Neural crest cell (in vitro differentiated cells): ENCODE measurements at regions not wholly inside any gene's neighbourhood (a gene's known extent, or its start where the extent isn't known, plus 50 kb on each side); places are given as distances from the start of the nearest gene placed in this dataset.

Experiments used
- DNase-seq: peaks from one replicate; pipeline ENCODE4 v3.0.0; 2021; ENCODE audit warnings: low read depth, mixed read lengths, low spot score
- H3K27ac Mint-ChIP-seq: one replicate; pipeline ENCODE4 v1.8.0; 2021; ENCODE audit warnings: mild to moderate bottlenecking, mixed read lengths; ENCODE audit not compliant: unreplicated experiment
- H3K27me3 Mint-ChIP-seq: 2 replicates; pipeline ENCODE4 v1.8.0; 2021; ENCODE audit warnings: low read depth, mild to moderate bottlenecking, mixed read lengths
- H3K36me3 Mint-ChIP-seq: 2 replicates; pipeline ENCODE4 v1.8.0; 2021; ENCODE audit warnings: low read depth, mild to moderate bottlenecking, mixed read lengths
- H3K4me1 Mint-ChIP-seq: 2 replicates; pipeline ENCODE4 v1.8.0; 2021; ENCODE audit warnings: mixed read lengths
- H3K4me3 Mint-ChIP-seq: one replicate; pipeline ENCODE4 v1.8.0; 2021; ENCODE audit warnings: mild to moderate bottlenecking, mixed read lengths
- H3K9me3 Mint-ChIP-seq: 2 replicates; pipeline ENCODE4 v1.8.0; 2021; ENCODE audit warnings: mixed read lengths
- TF ChIP-seq, protein P1 (sequence below): fragments of 200-600 bp; sonication (generic); conservative IDR thresholded peaks from 2 replicates; pipeline ENCODE4 v1.5.0; 2021; ENCODE audit warnings: antibody characterized with exemption, mild to moderate bottlenecking

DNA sequence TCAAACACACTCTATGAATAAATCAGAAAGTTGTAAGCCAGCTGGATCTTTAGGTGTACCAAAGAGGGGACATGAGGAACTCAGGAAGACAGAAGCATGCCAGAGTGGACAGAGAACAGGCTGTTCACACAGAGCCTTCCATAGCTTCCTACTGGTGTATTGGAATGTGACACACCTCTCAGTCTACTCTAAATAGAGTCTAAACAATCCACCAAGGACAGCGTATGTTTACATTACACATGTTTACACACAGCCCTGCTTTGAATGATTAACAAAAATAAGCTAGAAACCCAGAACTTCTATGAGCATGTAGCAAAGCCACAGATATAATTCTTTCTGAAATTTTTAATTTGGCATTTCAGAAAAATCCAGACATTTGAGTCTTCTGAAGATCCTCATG, 1279.0 kb upstream of the CDH8 start:
- TF ChIP-seq, protein P1, sequence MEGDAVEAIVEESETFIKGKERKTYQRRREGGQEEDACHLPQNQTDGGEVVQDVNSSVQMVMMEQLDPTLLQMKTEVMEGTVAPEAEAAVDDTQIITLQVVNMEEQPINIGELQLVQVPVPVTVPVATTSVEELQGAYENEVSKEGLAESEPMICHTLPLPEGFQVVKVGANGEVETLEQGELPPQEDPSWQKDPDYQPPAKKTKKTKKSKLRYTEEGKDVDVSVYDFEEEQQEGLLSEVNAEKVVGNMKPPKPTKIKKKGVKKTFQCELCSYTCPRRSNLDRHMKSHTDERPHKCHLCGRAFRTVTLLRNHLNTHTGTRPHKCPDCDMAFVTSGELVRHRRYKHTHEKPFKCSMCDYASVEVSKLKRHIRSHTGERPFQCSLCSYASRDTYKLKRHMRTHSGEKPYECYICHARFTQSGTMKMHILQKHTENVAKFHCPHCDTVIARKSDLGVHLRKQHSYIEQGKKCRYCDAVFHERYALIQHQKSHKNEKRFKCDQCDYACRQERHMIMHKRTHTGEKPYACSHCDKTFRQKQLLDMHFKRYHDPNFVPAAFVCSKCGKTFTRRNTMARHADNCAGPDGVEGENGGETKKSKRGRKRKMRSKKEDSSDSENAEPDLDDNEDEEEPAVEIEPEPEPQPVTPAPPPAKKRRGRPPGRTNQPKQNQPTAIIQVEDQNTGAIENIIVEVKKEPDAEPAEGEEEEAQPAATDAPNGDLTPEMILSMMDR = no peak
- no peaks in the 10 kb centered on the region for H3K27me3 Mint-ChIP-seq
- H3K4me3 Mint-ChIP-seq = no peak overlapping the region
- DNase-seq = no peak
- no peak overlapping the region for H3K27ac Mint-ChIP-seq
- H3K9me3 Mint-ChIP-seq = no peaks in the 10 kb centered on the region
- no peaks in the 10 kb centered on the region for H3K4me1 Mint-ChIP-seq
- H3K36me3 Mint-ChIP-seq = no peaks in the 10 kb centered on the region

DNA sequence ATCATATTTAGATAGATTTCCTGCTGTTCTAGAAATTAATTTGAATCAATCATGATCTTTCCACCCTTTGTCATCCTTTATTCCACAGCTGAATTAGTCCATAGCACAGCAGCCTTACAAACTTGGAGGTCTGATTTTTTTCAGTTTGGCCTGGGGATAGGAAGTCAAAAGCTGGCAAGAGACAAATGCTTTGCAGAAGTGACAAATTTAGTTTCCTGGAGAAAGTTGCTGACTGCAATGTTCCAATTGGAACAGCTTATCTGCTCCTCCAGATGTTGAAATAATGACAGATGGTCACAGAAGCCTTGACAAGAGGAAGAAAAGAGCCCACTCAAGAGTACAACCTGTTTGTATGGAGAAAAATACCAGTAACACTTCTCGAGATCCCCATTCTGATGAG, 1276.1 kb upstream of the CDH8 start:
- TF ChIP-seq, protein P1 = no peak
- Mint-ChIP-seq H3K27me3 (no peaks in the 10 kb centered on the region), H3K36me3 (no peaks in the 10 kb centered on the region), H3K27ac (no peak overlapping the region), H3K4me1 (no peaks in the 10 kb centered on the region), H3K4me3 (no peak overlapping the region), H3K9me3 (no peaks in the 10 kb centered on the region)
- DNase-seq = no peak

DNA sequence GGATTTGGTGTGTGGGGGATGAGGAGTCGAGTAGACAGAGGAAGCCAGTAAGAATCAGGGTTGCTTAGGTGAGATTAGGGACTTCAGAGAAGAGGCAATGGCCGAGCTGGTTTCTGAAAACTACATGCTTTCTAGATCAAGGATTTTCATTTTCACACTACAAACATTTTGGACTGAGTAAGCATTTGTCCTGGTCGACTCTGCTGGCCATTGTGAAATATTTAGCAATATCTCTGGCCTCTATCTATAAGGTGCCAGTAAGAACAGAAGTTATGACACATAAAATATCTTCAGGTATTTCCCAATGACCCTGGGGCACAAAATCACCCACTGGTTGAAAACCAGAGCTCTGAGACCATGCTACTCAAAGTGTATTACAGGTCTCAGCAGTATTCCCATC, 1275.1 kb upstream of the CDH8 start:
- TF ChIP-seq, protein P1 = no peak
- Mint-ChIP-seq H3K36me3 (no peaks in the 10 kb centered on the region), H3K4me1 (no peaks in the 10 kb centered on the region), H3K9me3 (no peaks in the 10 kb centered on the region), H3K4me3 (no peak overlapping the region), H3K27ac (no peak overlapping the region), H3K27me3 (no peaks in the 10 kb centered on the region)
- no peak for DNase-seq

DNA sequence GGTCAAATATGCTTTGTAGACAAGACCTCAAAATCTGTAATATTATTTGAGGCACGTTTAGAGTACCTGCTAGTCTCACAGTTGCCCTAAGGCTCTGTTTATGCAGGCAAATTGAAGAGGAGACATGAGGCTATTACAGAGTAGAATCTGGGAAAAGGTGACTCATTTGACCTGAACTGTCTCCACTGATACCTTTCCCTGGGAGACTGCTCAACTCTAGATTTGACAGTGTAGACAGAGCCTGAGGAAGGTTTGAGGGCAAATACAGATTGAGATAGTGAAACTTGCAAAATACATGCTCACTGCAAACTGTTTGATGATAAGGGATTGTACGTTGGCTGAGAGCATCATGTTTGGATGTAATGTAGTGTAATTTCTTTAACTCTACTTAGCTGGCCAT, 1266.6 kb upstream of the CDH8 start:
- Mint-ChIP-seq H3K27ac (no peak overlapping the region), H3K4me1 (peaks cover 9% of the 10 kb centered on the region), H3K27me3 (no peaks in the 10 kb centered on the region), H3K9me3 (no peaks in the 10 kb centered on the region), H3K36me3 (no peaks in the 10 kb centered on the region), H3K4me3 (no peak overlapping the region)
- TF ChIP-seq, protein P1 = no peak
- no peak for DNase-seq

DNA sequence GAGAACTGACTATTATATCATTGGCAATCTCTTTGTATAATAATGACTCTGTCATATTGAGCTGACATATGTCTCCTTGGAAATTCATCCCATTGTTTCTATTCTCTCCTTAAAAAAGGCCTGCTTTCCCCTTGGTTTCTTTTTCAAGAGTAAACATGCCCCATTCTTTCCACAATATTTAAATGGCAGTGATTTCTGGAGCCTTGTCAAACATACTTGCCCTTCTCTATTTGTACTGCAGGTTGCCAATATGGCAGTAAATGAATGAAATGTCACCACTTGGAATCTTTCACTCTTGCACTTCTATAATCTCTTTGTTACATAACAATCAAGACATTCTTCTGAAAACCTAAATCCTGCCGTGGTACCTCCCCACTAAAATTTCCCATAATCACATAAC, 1265.1 kb upstream of the CDH8 start:
- DNase-seq = no peak
- Mint-ChIP-seq H3K9me3 (no peaks in the 10 kb centered on the region), H3K27ac (no peak overlapping the region), H3K36me3 (no peaks in the 10 kb centered on the region), H3K4me1 (peaks cover 9% of the 10 kb centered on the region), H3K27me3 (no peaks in the 10 kb centered on the region), H3K4me3 (no peak overlapping the region)
- TF ChIP-seq, protein P1 = no peak

DNA sequence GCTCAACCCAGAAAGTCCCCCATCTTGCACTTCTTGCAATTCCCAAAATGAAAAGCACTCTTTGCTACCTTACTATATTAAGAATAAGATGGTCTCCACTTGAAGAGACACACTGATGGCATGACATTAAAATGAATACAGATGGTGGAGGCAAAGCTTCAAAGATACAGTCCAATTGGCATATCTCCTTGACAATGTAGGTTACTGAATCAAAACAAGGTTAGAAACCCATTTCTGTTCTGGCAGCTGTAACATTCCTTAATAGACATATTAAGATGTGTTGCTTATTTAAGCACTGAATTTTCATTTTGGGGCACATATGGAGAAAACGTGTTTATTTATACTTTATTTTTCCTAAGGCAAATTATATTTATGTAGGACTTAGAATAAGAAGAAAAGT, 1262.8 kb upstream of the CDH8 start:
- TF ChIP-seq, protein P1 = no peak
- no peak overlapping the region for H3K27ac Mint-ChIP-seq

More for the DNA sequence above, 1262.8 kb upstream of the CDH8 start:
- no peaks in the 10 kb centered on the region for H3K27me3 Mint-ChIP-seq
- H3K36me3 Mint-ChIP-seq = no peaks in the 10 kb centered on the region
- no peak overlapping the region for H3K4me3 Mint-ChIP-seq
- H3K4me1 Mint-ChIP-seq = peaks cover 9% of the 10 kb centered on the region
- no peaks in the 10 kb centered on the region for H3K9me3 Mint-ChIP-seq
- DNase-seq = no peak
